DOHH2 (cell line): ENCODE measurements at regions not wholly inside any gene's neighbourhood (a gene's known extent, or its start where the extent isn't known, plus 50 kb on each side); places are given as distances from the start of the nearest gene placed in this dataset.

Experiments
- CTCF ChIP-seq: fragments of 200-600 bp; sonication (generic); IDR thresholded peaks from one replicate; pipeline ENCODE4 v1.5.1; 2014; ENCODE audit warnings: antibody characterized with exemption, mild to moderate bottlenecking, low read depth, low read length; ENCODE audit not compliant: poor library complexity, severe bottlenecking
- EZH2phosphoT487 ChIP-seq: fragments of 200-600 bp; sonication (generic); IDR thresholded peaks from 2 replicates; pipeline ENCODE4 v1.6.1; 2017; ENCODE audit warnings: borderline replicate concordance, mild to moderate bottlenecking, antibody characterized with exemption, low read length, moderate library complexity, mixed read lengths

- TF ChIP-seq CTCF (no peak), EZH2phosphoT487 (no peak)
Measured at GRCh38 chr6:113493991-113494390, 363.2 kb upstream of the MARCKS start.
